Osteoblast (primary cell): ENCODE measurements at regions not wholly inside any gene's neighbourhood (a gene's known extent, or its start where the extent isn't known, plus 50 kb on each side); places are given as distances from the start of the nearest gene placed in this dataset.
"Not testable (repeated sequence)": the region's sequence is repeated elsewhere in the genome, so short reads cannot be mapped to it uniquely, and the experiment has no call there.

Experiments
- DNase-seq: peaks from one replicate; pipeline ENCODE4 v3.0.0; 2011; ENCODE audit warnings: low spot score, mixed read lengths; ENCODE audit not compliant: insufficient read length; ENCODE audit errors: missing footprints
- H2AFZ ChIP-seq: 2 replicates; pipeline ENCODE4 v1.6.0; 2011; ENCODE audit warnings: mild to moderate bottlenecking, low read length
- H3K27ac ChIP-seq: 2 replicates; pipeline ENCODE4 v1.5.1; 2011; ENCODE audit warnings: mild to moderate bottlenecking, low read depth, low read length, moderate library complexity
- H3K27me3 ChIP-seq: 2 replicates; pipeline ENCODE4 v1.6.0; 2012; ENCODE audit warnings: mild to moderate bottlenecking, control low read depth, inconsistent platforms, low read length, moderate library complexity; ENCODE audit not compliant: insufficient read depth
- H3K36me3 ChIP-seq: 2 replicates; pipeline ENCODE4 v1.5.1; 2011; ENCODE audit warnings: mild to moderate bottlenecking, low read length, control low read depth, moderate library complexity; ENCODE audit not compliant: insufficient read depth
- H3K4me1 ChIP-seq: 2 replicates; pipeline ENCODE4 v1.5.1; 2011; ENCODE audit warnings: mild to moderate bottlenecking, low read length, control low read depth, moderate library complexity; ENCODE audit not compliant: insufficient read depth
- H3K4me2 ChIP-seq: 2 replicates; pipeline ENCODE4 v1.6.0; 2011; ENCODE audit warnings: mild to moderate bottlenecking, low read length; ENCODE audit not compliant: insufficient read depth
- H3K4me3 ChIP-seq: fragments of 200-600 bp; sonication (generic); 3 replicates; pipeline ENCODE4 v1.5.1; 2012; ENCODE audit warnings: mild to moderate bottlenecking, low read length, inconsistent platforms; ENCODE audit not compliant: insufficient read depth
- H3K79me2 ChIP-seq: 2 replicates; pipeline ENCODE4 v1.6.0; 2012; ENCODE audit warnings: mild to moderate bottlenecking, low read length, control low read depth, inconsistent platforms; ENCODE audit not compliant: insufficient read depth
- H3K9me3 ChIP-seq: 2 replicates; pipeline ENCODE4 v1.5.1; 2011; ENCODE audit warnings: low read depth, low read length, control low read depth
- H4K20me1 ChIP-seq: 2 replicates; pipeline ENCODE4 v1.6.0; 2012; ENCODE audit warnings: mild to moderate bottlenecking, low read length, control low read depth; ENCODE audit not compliant: insufficient read depth
- TF ChIP-seq, protein P1 (sequence below): IDR thresholded peaks from 2 replicates; pipeline ENCODE4 v1.5.1; 2011; ENCODE audit warnings: mild to moderate bottlenecking, low read depth, low read length, moderate library complexity; ENCODE audit errors: extremely low read depth

DNA sequence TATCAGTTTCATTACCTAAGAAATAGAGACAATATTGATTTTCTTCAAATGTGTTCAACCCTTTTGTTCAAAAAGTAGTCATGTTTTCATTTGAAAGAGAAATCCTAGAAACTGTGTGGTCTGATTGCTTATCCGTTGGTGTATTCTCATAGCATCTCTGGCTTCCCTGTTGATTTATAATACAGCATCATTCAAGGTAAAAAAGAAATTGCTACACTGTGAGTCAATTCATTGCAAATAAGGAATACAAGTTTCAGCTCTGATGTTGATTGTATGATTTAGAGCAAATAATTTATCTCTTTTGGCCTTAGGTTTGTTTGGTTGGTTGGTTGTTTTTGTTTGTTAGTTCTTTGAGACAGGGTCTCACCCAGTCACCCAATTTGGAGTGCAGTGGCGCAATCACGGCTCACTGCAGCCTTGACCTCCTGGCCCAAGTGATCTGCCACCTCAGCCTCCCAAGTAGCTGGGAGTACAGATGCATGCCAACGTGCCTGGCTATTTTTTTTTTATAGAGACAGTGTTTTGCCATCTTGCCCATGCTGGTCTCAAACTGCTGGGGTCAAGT is 185.5 kb upstream of the TNFAIP3 start:
- no peak overlapping the region for H3K4me3 ChIP-seq
- TF ChIP-seq, protein P1, sequence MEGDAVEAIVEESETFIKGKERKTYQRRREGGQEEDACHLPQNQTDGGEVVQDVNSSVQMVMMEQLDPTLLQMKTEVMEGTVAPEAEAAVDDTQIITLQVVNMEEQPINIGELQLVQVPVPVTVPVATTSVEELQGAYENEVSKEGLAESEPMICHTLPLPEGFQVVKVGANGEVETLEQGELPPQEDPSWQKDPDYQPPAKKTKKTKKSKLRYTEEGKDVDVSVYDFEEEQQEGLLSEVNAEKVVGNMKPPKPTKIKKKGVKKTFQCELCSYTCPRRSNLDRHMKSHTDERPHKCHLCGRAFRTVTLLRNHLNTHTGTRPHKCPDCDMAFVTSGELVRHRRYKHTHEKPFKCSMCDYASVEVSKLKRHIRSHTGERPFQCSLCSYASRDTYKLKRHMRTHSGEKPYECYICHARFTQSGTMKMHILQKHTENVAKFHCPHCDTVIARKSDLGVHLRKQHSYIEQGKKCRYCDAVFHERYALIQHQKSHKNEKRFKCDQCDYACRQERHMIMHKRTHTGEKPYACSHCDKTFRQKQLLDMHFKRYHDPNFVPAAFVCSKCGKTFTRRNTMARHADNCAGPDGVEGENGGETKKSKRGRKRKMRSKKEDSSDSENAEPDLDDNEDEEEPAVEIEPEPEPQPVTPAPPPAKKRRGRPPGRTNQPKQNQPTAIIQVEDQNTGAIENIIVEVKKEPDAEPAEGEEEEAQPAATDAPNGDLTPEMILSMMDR: no peak
- no peak overlapping the region for H2AFZ ChIP-seq
- DNase-seq: no peak
- no peaks in the 10 kb centered on the region for H3K79me2 ChIP-seq
- no peaks in the 10 kb centered on the region for H3K4me1 ChIP-seq
- no peaks in the 10 kb centered on the region for H3K27me3 ChIP-seq
- no peak overlapping the region for H3K27ac ChIP-seq
- H3K4me2 ChIP-seq: no peak overlapping the region
- H3K36me3 ChIP-seq: no peaks in the 10 kb centered on the region
- no peaks in the 10 kb centered on the region for H4K20me1 ChIP-seq
- H3K9me3 ChIP-seq: no peaks in the 10 kb centered on the region

DNA sequence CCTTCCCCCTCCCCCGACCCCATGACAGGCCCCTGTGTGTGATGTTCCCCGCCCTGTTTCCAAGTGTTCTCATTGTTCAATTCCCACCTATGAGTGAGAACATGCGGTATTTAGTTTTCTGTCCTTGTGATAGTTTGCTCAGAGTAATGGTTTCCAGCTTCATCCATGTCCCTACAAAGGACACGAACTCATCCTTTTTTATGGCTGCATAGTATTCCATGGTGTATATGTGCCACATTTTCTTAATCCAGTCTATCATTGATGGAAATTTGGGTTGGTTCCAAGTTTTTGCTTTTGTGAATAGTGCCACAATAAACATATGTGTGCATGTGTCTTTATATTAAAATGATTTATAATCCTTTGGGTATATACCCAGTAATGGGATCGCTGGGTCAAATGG is 184.4 kb upstream of the TNFAIP3 start:
- DNase-seq, H3K27ac ChIP-seq, H3K4me3 ChIP-seq, H4K20me1 ChIP-seq, H2AFZ ChIP-seq, H3K4me2 ChIP-seq, H3K4me1 ChIP-seq, H3K36me3 ChIP-seq, H3K79me2 ChIP-seq, H3K27me3 ChIP-seq, H3K9me3 ChIP-seq: not testable (repeated sequence)

DNA sequence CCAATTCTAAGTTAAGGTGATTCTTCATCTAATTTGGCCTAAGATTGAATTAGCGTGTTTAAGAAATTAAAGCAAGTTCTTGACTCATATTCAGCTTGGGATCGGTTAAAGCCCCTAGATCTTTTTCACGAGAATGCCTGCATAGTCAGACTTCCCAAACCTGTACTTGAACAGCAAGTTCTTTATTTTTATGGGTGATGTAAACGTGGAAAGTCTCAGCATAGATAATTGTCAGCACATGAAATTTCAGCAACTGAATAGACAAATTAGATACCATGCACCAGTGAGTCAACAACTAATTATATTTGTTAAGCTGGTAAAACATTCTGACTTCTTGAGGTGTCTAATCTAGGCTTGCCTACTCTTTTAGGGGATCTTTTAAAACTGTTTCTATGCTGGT is 183.1 kb upstream of the TNFAIP3 start:
- Histone ChIP-seq H3K9me3 (no peaks in the 10 kb centered on the region), H3K4me3 (no peak overlapping the region), H3K4me1 (no peaks in the 10 kb centered on the region), H3K27me3 (no peaks in the 10 kb centered on the region), H3K36me3 (no peaks in the 10 kb centered on the region), H2AFZ (no peak overlapping the region), H4K20me1 (no peaks in the 10 kb centered on the region), H3K27ac (no peak overlapping the region), H3K4me2 (no peak overlapping the region), H3K79me2 (no peaks in the 10 kb centered on the region)
- TF ChIP-seq, protein P1: no peak
- no peak for DNase-seq

DNA sequence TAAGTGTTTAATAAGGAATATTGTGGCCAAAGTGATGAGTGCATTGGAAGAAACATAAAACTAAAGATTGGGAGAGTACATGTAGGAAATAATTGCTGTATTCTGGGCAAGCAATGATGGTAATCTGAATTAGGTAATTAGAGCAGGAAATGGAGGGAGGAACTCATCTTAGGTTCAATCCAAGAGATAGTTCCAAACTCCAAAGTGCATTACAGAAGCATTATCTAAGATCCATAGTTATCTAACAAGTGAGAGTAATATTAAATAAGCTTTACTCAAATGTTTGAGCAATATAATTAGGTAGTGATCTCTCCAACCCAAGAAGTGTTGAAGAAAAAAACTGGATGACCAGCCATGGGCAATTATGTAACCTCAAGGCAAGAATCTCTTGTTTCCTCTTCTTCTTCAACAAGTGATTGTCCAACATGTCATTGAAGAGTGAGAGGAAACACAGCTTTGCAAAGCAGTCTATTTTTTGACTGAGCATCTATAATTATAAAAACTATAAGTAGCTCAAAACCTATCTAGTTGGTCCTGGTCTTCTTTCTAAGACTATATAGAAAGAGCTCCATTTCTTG is 181.2 kb upstream of the TNFAIP3 start:
- no peaks in the 10 kb centered on the region for H3K27me3 ChIP-seq
- H3K4me3 ChIP-seq: no peak overlapping the region
- H3K27ac ChIP-seq: no peak overlapping the region
- no peaks in the 10 kb centered on the region for H4K20me1 ChIP-seq
- H3K4me2 ChIP-seq: no peak overlapping the region
- H3K79me2 ChIP-seq: no peaks in the 10 kb centered on the region
- H3K9me3 ChIP-seq: no peaks in the 10 kb centered on the region
- H3K4me1 ChIP-seq: no peaks in the 10 kb centered on the region
- DNase-seq: no peak
- no peaks in the 10 kb centered on the region for H3K36me3 ChIP-seq
- TF ChIP-seq, protein P1: no peak
- H2AFZ ChIP-seq: no peak overlapping the region
